ENCODE measurements at regions not wholly inside any gene's neighbourhood (a gene's known extent, or its start where the extent isn't known, plus 50 kb on each side); places are given as distances from the start of the nearest gene placed in this dataset.

DNA sequence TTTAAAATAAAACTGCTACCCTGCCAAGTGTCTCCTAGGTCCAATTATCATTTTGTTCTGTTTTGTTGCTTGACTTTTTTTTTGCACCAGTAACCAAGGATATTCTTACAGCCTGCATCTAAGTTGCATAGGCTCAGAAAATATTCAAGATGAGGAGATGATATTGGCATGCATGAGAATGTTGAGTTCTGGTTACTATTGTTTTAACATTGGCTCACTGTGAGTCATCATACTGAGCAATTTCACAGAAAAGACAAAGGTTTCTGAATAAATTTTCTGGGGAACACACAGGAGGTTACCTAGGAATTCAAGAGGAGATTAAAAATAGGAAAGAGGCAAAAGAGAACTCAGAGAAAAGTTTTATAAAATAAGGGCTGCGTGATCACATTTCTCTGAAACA is 84.8 kb upstream of the POU3F3 start:
- no peaks in the 10 kb centered on the region for H3K79me2 ChIP-seq (replicated peaks; ENCODE audit: insufficient read depth, low read length)
- no peaks in the 10 kb centered on the region for H4K20me1 ChIP-seq (ENCODE audit: insufficient read depth)
- H3K4me3 ChIP-seq (ENCODE audit: low read length) = no peak overlapping the region
- H3K4me2 ChIP-seq (ENCODE audit: low read length) = no peak overlapping the region
- no peaks in the 10 kb centered on the region for H3K9me2 ChIP-seq (ENCODE audit: insufficient read depth, low read length)
- H3K27ac ChIP-seq (ENCODE audit: low read length) = no peak overlapping the region
- no peak for TF ChIP-seq TAF1 (IDR thresholded peaks at IDR 0.05; ENCODE audit: low read depth)
- TF ChIP-seq EP300 (conservative IDR thresholded peaks at IDR 0.05; ENCODE audit: poor library complexity, severe bottlenecking) = no peak
- TF ChIP-seq SMC3 (conservative IDR thresholded peaks at IDR 0.05; ENCODE audit: poor library complexity) = no peak
- TF ChIP-seq, protein P1, sequence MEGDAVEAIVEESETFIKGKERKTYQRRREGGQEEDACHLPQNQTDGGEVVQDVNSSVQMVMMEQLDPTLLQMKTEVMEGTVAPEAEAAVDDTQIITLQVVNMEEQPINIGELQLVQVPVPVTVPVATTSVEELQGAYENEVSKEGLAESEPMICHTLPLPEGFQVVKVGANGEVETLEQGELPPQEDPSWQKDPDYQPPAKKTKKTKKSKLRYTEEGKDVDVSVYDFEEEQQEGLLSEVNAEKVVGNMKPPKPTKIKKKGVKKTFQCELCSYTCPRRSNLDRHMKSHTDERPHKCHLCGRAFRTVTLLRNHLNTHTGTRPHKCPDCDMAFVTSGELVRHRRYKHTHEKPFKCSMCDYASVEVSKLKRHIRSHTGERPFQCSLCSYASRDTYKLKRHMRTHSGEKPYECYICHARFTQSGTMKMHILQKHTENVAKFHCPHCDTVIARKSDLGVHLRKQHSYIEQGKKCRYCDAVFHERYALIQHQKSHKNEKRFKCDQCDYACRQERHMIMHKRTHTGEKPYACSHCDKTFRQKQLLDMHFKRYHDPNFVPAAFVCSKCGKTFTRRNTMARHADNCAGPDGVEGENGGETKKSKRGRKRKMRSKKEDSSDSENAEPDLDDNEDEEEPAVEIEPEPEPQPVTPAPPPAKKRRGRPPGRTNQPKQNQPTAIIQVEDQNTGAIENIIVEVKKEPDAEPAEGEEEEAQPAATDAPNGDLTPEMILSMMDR (IDR thresholded peaks at IDR 0.05; ENCODE audit: poor library complexity, severe bottlenecking) = no peak
- no peak for TF ChIP-seq RAD21 (conservative IDR thresholded peaks at IDR 0.05)
- no peaks in the 10 kb centered on the region for H3K27me3 ChIP-seq (ENCODE audit: insufficient read depth, low read depth, low read length)
- H3K9ac ChIP-seq (ENCODE audit: low read length) = no peak overlapping the region
- H3F3A ChIP-seq (ENCODE audit: insufficient read depth, low read length, poor library complexity, severe bottlenecking) = no peaks in the 10 kb centered on the region
- no peaks in the 10 kb centered on the region for H3K36me3 ChIP-seq (ENCODE audit: insufficient read depth, low read length)
- H2AFZ ChIP-seq (ENCODE audit: low read depth, low read length) = no peak overlapping the region
- H3K9me3 ChIP-seq (ENCODE audit: low read length) = no peaks in the 10 kb centered on the region

DNA sequence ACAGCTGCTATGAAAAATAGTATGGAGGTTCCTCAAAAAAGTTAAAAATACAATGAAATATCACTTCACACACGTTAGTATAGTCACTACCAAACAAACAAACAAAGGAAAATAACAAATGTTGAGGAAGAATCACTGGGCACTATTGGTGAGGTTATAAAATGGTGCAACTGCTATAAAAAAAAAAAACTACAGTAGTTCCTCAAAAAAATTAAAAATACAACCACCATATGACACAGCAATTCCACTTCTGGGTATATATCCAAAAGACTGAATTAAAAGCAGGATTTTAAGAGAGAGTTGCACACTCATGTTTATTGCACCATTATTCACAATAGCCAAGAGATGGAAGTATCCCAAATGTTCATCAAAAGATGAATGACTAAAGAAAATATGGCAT is 80.9 kb upstream of the POU3F3 start:
- Histone ChIP-seq H3K4me2 (ENCODE audit: low read length) (no peak overlapping the region), H4K20me1 (ENCODE audit: insufficient read depth) (no peaks in the 10 kb centered on the region), H3K36me3 (ENCODE audit: insufficient read depth, low read length) (no peaks in the 10 kb centered on the region), H3K9ac (ENCODE audit: low read length) (no peak overlapping the region), H3K79me2 (replicated peaks; ENCODE audit: insufficient read depth, low read length) (no peaks in the 10 kb centered on the region), H3K27ac (ENCODE audit: low read length) (no peak overlapping the region), H3K9me2 (ENCODE audit: insufficient read depth, low read length) (no peaks in the 10 kb centered on the region), H2AFZ (ENCODE audit: low read depth, low read length) (no peak overlapping the region), H3F3A (ENCODE audit: insufficient read depth, low read length, poor library complexity, severe bottlenecking) (no peaks in the 10 kb centered on the region), H3K9me3 (ENCODE audit: low read length) (no peaks in the 10 kb centered on the region), H3K4me3 (ENCODE audit: low read length) (no peak overlapping the region), H3K27me3 (ENCODE audit: insufficient read depth, low read depth, low read length) (no peaks in the 10 kb centered on the region)
- TF ChIP-seq, protein P2, sequence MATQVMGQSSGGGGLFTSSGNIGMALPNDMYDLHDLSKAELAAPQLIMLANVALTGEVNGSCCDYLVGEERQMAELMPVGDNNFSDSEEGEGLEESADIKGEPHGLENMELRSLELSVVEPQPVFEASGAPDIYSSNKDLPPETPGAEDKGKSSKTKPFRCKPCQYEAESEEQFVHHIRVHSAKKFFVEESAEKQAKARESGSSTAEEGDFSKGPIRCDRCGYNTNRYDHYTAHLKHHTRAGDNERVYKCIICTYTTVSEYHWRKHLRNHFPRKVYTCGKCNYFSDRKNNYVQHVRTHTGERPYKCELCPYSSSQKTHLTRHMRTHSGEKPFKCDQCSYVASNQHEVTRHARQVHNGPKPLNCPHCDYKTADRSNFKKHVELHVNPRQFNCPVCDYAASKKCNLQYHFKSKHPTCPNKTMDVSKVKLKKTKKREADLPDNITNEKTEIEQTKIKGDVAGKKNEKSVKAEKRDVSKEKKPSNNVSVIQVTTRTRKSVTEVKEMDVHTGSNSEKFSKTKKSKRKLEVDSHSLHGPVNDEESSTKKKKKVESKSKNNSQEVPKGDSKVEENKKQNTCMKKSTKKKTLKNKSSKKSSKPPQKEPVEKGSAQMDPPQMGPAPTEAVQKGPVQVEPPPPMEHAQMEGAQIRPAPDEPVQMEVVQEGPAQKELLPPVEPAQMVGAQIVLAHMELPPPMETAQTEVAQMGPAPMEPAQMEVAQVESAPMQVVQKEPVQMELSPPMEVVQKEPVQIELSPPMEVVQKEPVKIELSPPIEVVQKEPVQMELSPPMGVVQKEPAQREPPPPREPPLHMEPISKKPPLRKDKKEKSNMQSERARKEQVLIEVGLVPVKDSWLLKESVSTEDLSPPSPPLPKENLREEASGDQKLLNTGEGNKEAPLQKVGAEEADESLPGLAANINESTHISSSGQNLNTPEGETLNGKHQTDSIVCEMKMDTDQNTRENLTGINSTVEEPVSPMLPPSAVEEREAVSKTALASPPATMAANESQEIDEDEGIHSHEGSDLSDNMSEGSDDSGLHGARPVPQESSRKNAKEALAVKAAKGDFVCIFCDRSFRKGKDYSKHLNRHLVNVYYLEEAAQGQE (IDR thresholded peaks at IDR 0.05; ENCODE audit: borderline replicate concordance) = no peak
- TF ChIP-seq MXI1 (conservative IDR thresholded peaks at IDR 0.05; ENCODE audit: poor library complexity, severe bottlenecking) (no peak), EZH2 (IDR thresholded peaks at IDR 0.05; ENCODE audit: borderline replicate concordance, insufficient read depth, low read length, poor library complexity, severe bottlenecking) (no peak), SMC3 (conservative IDR thresholded peaks at IDR 0.05; ENCODE audit: poor library complexity) (no peak), RAD21 (conservative IDR thresholded peaks at IDR 0.05) (no peak), EP300 (conservative IDR thresholded peaks at IDR 0.05; ENCODE audit: poor library complexity, severe bottlenecking) (no peak), POLR2AphosphoS5 (IDR thresholded peaks at IDR 0.05) (no peak), TAF1 (IDR thresholded peaks at IDR 0.05; ENCODE audit: low read depth) (no peak)
- TF ChIP-seq, protein P1 (IDR thresholded peaks at IDR 0.05; ENCODE audit: poor library complexity, severe bottlenecking) = no peak
